ENCODE measurements at regions not wholly inside any gene's neighbourhood (a gene's known extent, or its start where the extent isn't known, plus 50 kb on each side); places are given as distances from the start of the nearest gene placed in this dataset.

GRCh38 chr6:6863970-6864639, 243.7 kb upstream of the RREB1 start:
- no peaks in the 10 kb centered on the region for H3K27me3 Mint-ChIP-seq (ENCODE audit: low read depth)
- H3K36me3 Mint-ChIP-seq (ENCODE audit: low read depth): no peaks in the 10 kb centered on the region
- H3K9me3 Mint-ChIP-seq: peaks cover 19% of the 10 kb centered on the region
- no peaks in the 10 kb centered on the region for H3K4me1 Mint-ChIP-seq
- H3K4me3 Mint-ChIP-seq: no peak overlapping the region
- no peak overlapping the region for H3K27ac Mint-ChIP-seq
- TF ChIP-seq CTCF (IDR thresholded peaks at IDR 0.05; ENCODE audit: unreplicated experiment in 3 of 3): no peak

GRCh38 chr6:6865611-6866010, 242.2 kb upstream of the RREB1 start:
- H3K36me3 Mint-ChIP-seq (ENCODE audit: low read depth): no peaks in the 10 kb centered on the region
- H3K4me1 Mint-ChIP-seq: no peaks in the 10 kb centered on the region
- H3K27me3 Mint-ChIP-seq (ENCODE audit: low read depth): no peaks in the 10 kb centered on the region
- H3K4me3 Mint-ChIP-seq: no peak overlapping the region
- H3K27ac Mint-ChIP-seq: no peak overlapping the region
- TF ChIP-seq CTCF (IDR thresholded peaks at IDR 0.05; ENCODE audit: unreplicated experiment in 3 of 3): no peak
- peaks cover 22% of the 10 kb centered on the region for H3K9me3 Mint-ChIP-seq

GRCh38 chr6:6866656-6867403, 240.9 kb upstream of the RREB1 start:
- Mint-ChIP-seq H3K27ac (no peak overlapping the region), H3K9me3 (peaks cover 22% of the 10 kb centered on the region), H3K4me3 (no peak overlapping the region), H3K4me1 (no peaks in the 10 kb centered on the region), H3K27me3 (ENCODE audit: low read depth) (no peaks in the 10 kb centered on the region), H3K36me3 (ENCODE audit: low read depth) (no peaks in the 10 kb centered on the region)
- TF ChIP-seq CTCF (IDR thresholded peaks at IDR 0.05; ENCODE audit: unreplicated experiment in 3 of 3): no peak

- Mint-ChIP-seq H3K4me1 (no peaks in the 10 kb centered on the region), H3K27ac (no peak overlapping the region), H3K27me3 (ENCODE audit: low read depth) (no peaks in the 10 kb centered on the region), H3K36me3 (ENCODE audit: low read depth) (no peaks in the 10 kb centered on the region), H3K4me3 (no peak overlapping the region), H3K9me3 (peaks cover 22% of the 10 kb centered on the region)
- no peak for TF ChIP-seq CTCF (IDR thresholded peaks at IDR 0.05; ENCODE audit: unreplicated experiment in 3 of 3)
Observed at GRCh38 chr6:6867404-6867799, 240.4 kb upstream of the RREB1 start.

GRCh38 chr6:6869094-6869493, 238.7 kb upstream of the RREB1 start:
- Mint-ChIP-seq H3K4me3 (no peak overlapping the region), H3K27ac (no peak overlapping the region), H3K9me3 (peaks cover 12% of the 10 kb centered on the region), H3K36me3 (ENCODE audit: low read depth) (no peaks in the 10 kb centered on the region), H3K4me1 (peaks cover 14% of the 10 kb centered on the region), H3K27me3 (ENCODE audit: low read depth) (no peaks in the 10 kb centered on the region)
- TF ChIP-seq CTCF (IDR thresholded peaks at IDR 0.05; ENCODE audit: unreplicated experiment in 3 of 3): no peak

GRCh38 chr6:6870921-6871320, 236.8 kb upstream of the RREB1 start:
- Mint-ChIP-seq H3K9me3 (peaks cover 3% of the 10 kb centered on the region), H3K27me3 (ENCODE audit: low read depth) (peaks cover 1% of the 10 kb centered on the region), H3K27ac (no peak overlapping the region), H3K4me3 (no peak overlapping the region), H3K4me1 (peaks cover 27% of the 10 kb centered on the region), H3K36me3 (ENCODE audit: low read depth) (no peaks in the 10 kb centered on the region)
- TF ChIP-seq CTCF (IDR thresholded peaks at IDR 0.05; ENCODE audit: unreplicated experiment in 3 of 3): no peak
